H1 (cell line): ENCODE measurements at regions not wholly inside any gene's neighbourhood (a gene's known extent, or its start where the extent isn't known, plus 50 kb on each side); places are given as distances from the start of the nearest gene placed in this dataset.

ENCODE experiments used
- CBX8 ChIP-seq: fragments of 300-800, 300-1000 bp; sonication (generic); IDR thresholded peaks from 2 replicates; pipeline ENCODE4 v1.7.1; 2016; ENCODE audit warnings: low read depth, low read length, borderline replicate concordance
- CHD2 ChIP-seq: IDR thresholded peaks from 2 replicates; pipeline ENCODE4 v1.6.1; 2012; ENCODE audit warnings: low read length, improper control_type of control experiment
- MAFK ChIP-seq: IDR thresholded peaks from 2 replicates; pipeline ENCODE4 v1.6.1; 2012; ENCODE audit warnings: low read depth, mild to moderate bottlenecking, improper control_type of control experiment, low read length

DNA sequence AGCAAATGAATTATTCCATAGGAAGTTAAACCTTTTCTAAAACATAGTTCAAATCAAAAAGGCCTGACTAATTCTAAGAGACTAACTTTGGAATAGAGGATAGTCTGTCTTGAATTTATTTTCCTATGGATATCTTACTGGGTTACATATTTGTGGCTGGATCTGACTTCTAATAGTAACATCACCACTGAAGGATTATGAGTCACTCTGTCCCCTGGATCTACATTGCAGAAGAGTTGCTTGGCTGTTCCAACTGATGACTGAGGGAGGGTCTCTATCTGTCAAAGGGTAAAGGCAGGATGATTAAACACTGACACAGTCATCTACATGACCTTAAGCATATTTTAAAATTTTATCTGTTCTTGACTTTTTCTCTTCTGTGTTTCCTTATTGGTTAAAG, 119.6 kb upstream of the FST start (continued):
- TF ChIP-seq CBX8 (no peak), CHD2 (no peak), MAFK (no peak)
